HCT116 (cell line): ENCODE measurements at regions not wholly inside any gene's neighbourhood (a gene's known extent, or its start where the extent isn't known, plus 50 kb on each side); places are given as distances from the start of the nearest gene placed in this dataset.

Experiments used
- ATAC-seq: fragments of 200-7000 bp; cut with Tn5 transposase; 2 replicates; pipeline ENCODE4 v1.9.1; 2020; ENCODE audit warnings: mild to moderate bottlenecking, moderate library complexity
- BruUV-seq: library from RNA; stranded (reverse); fragments of 400-500 nt; replicated peaks from 2 replicates; lab custom pipeline; 2021; lab: Mats Ljungman, UMichigan
- CTCF ChIA-PET: fragments of 300-600 bp; sonication (Branson Sonifier 250); formaldehyde crosslinking; loops from one replicate; lab custom pipeline; 2021; ENCODE audit warnings: antibody characterized with exemption; lab: Charles Lee
- POLR2A ChIA-PET: fragments of 300-600, 350-600 bp; sonication (Branson Sonifier 250); formaldehyde crosslinking; loops from one replicate; lab custom pipeline; 2021; ENCODE audit warnings: antibody characterized with exemption; lab: Charles Lee
- RAD21 ChIA-PET, 2 experiments: fragments of 300-600 bp; sonication (Branson Sonifier 250); formaldehyde crosslinking; loops; one replicate each; lab custom pipeline; 2023; ENCODE audit warnings: low total read pairs in 2 of 2; ENCODE audit not compliant: uncharacterized antibody in 2 of 2, unreplicated experiment in 2 of 2, low non-redundant PET in 1 of 2; lab: Charles Lee
- DNase-seq: peaks from one replicate; pipeline ENCODE4 v3.0.0-alpha.2; 2010; ENCODE audit warnings: low read depth, low spot score
- H2AFZ ChIP-seq: fragments of 200-600 bp; shearing (Covaris generic), sonication (generic); 2 replicates; pipeline ENCODE4 v1.6.1; 2017; ENCODE audit warnings: low read depth, mixed run types, mixed read lengths, antibody characterized with exemption, low read length; ENCODE audit not compliant: poor library complexity, severe bottlenecking
- H3K27ac ChIP-seq: 2 replicates; pipeline ENCODE4 v1.5.1; 2012; ENCODE audit warnings: low read depth, low read length
- H3K27me3 ChIP-seq: fragments of 200-600 bp; sonication (generic); 2 replicates; pipeline ENCODE4 v1.6.1; 2016; ENCODE audit warnings: mixed run types, low read length, mixed read lengths; ENCODE audit not compliant: insufficient read depth
- H3K36me3 ChIP-seq, 2 experiments: fragments of 200-500 bp in 1 of 2; fragments of 200-600 bp in 1 of 2; sonication (Bioruptor generic) in 1 of 2; sonication (generic) in 1 of 2; 2 replicates each; pipeline versions ENCODE4 v1.5.1 to v1.6.1; 2014 to 2016; ENCODE audit warnings: low read length in 2 of 2, inconsistent platforms in 1 of 2, mixed read lengths in 1 of 2, mixed run types in 1 of 2; ENCODE audit not compliant: insufficient read depth in 2 of 2, control insufficient read depth in 1 of 2
- H3K4me1 ChIP-seq, 2 experiments: fragments of 200-600 bp in 1 of 2; sonication (generic) in 1 of 2; 2 replicates each; pipeline versions ENCODE4 v1.5.1 to v1.6.1; 2012 to 2017; ENCODE audit warnings: low read length in 2 of 2, inconsistent platforms in 1 of 2, mild to moderate bottlenecking in 1 of 2, mixed read lengths in 1 of 2, mixed run types in 1 of 2, moderate library complexity in 1 of 2; ENCODE audit not compliant: insufficient read depth in 2 of 2, control insufficient read depth in 1 of 2
- H3K4me2 ChIP-seq: fragments of 200-600 bp; sonication (generic); 2 replicates; pipeline ENCODE4 v1.6.1; 2017; ENCODE audit warnings: mixed run types, low read length, mixed read lengths
- H3K4me3 ChIP-seq, 2 experiments: fragments of 200-600 bp in 1 of 2; sonication (generic) in 1 of 2; replicated peaks in 1 of 2; 2 replicates each; pipeline ENCODE4 v1.5.1; 2011 to 2016; ENCODE audit warnings: low read length in 2 of 2, control low read depth in 1 of 2, low read depth in 1 of 2, mild to moderate bottlenecking in 1 of 2, mixed read lengths in 1 of 2, mixed run types in 1 of 2
- H3K79me2 ChIP-seq: fragments of 200-600 bp; sonication (generic); 2 replicates; pipeline ENCODE4 v1.6.1; 2017; ENCODE audit warnings: mild to moderate bottlenecking, mixed run types, low read length, moderate library complexity, mixed read lengths; ENCODE audit not compliant: insufficient read depth
- H3K9ac ChIP-seq: fragments of 200-600 bp; sonication (generic); 2 replicates; pipeline ENCODE4 v1.6.1; 2016; ENCODE audit warnings: low read length, mixed read lengths
- H3K9me2 ChIP-seq: fragments of 200-600 bp; sonication (generic), shearing (Covaris generic); 2 replicates; pipeline ENCODE4 v1.6.1; 2017; ENCODE audit warnings: mixed run types, mild to moderate bottlenecking, moderate library complexity; ENCODE audit not compliant: insufficient read depth
- H3K9me3 ChIP-seq, 2 experiments: fragments of 200-500 bp in 1 of 2; fragments of 200-600 bp in 1 of 2; sonication (Bioruptor generic) in 1 of 2; sonication (generic) in 1 of 2; 2 replicates each; pipeline ENCODE4 v1.6.1; 2014 to 2017; ENCODE audit warnings: low read length in 2 of 2, mixed read lengths in 2 of 2, inconsistent platforms in 1 of 2, low read depth in 1 of 2, mild to moderate bottlenecking in 1 of 2, mixed run types in 1 of 2, moderate library complexity in 1 of 2; ENCODE audit not compliant: control insufficient read depth in 1 of 2, insufficient read depth in 1 of 2
- H4K20me1 ChIP-seq: fragments of 200-600 bp; sonication (generic), shearing (Covaris generic); 2 replicates; pipeline ENCODE4 v1.6.1; 2017; ENCODE audit warnings: mixed run types, mild to moderate bottlenecking, moderate library complexity; ENCODE audit not compliant: insufficient read depth
- EGR1 ChIP-seq: IDR thresholded peaks from 2 replicates; pipeline ENCODE4 v1.6.1; 2012; ENCODE audit warnings: low read depth
- ELF1 ChIP-seq: IDR thresholded peaks from 2 replicates; pipeline ENCODE4 v1.6.1; 2012; ENCODE audit warnings: low read depth, borderline replicate concordance
- EZH2 ChIP-seq: fragments of 200-600 bp; sonication (generic); IDR thresholded peaks from 2 replicates; pipeline ENCODE4 v1.6.1; 2017; ENCODE audit warnings: antibody characterized with exemption, mixed run types
- EZH2phosphoT487 ChIP-seq: fragments of 200-600 bp; IDR thresholded peaks from 2 replicates; pipeline ENCODE4 v1.6.1; 2018; ENCODE audit warnings: antibody characterized with exemption, borderline replicate concordance
- FOSL1 ChIP-seq: IDR thresholded peaks from 2 replicates; pipeline ENCODE4 v1.6.1; 2012; ENCODE audit warnings: low read depth
- JUND ChIP-seq: IDR thresholded peaks from 2 replicates; pipeline ENCODE4 v1.6.1; 2012
- POLR2A ChIP-seq: IDR thresholded peaks from 2 replicates; pipeline ENCODE4 v1.7.0; 2011; ENCODE audit warnings: borderline replicate concordance; ENCODE audit not compliant: insufficient read depth, insufficient read length; ENCODE audit errors: extremely low read depth
- POLR2AphosphoS5 ChIP-seq: IDR thresholded peaks from 2 replicates; pipeline ENCODE4 v1.6.1; 2011; ENCODE audit warnings: mild to moderate bottlenecking, low read depth, low read length, moderate library complexity
- SIN3A ChIP-seq: IDR thresholded peaks from 2 replicates; pipeline ENCODE4 v1.6.1; 2012; ENCODE audit warnings: low read depth
- SP1 ChIP-seq: IDR thresholded peaks from 2 replicates; pipeline ENCODE4 v1.6.1; 2012; ENCODE audit warnings: low read depth
- SRF ChIP-seq: IDR thresholded peaks from 2 replicates; pipeline ENCODE4 v1.6.1; 2012; ENCODE audit warnings: low read depth
- YY1 ChIP-seq: IDR thresholded peaks from 2 replicates; pipeline ENCODE4 v1.6.1; 2011; ENCODE audit warnings: low read length, low read depth, moderate library complexity, mild to moderate bottlenecking; ENCODE audit not compliant: insufficient replicate concordance; ENCODE audit errors: extremely low read depth
- ZFX ChIP-seq: fragments of 450-650 bp; IDR thresholded peaks from 2 replicates; pipeline ENCODE4 v1.6.1; 2017
- ZNF274 ChIP-seq: fragments of 200-500 bp; sonication (Bioruptor generic); IDR thresholded peaks from 2 replicates; pipeline ENCODE4 v1.6.1; 2014; ENCODE audit warnings: mild to moderate bottlenecking, low read depth, low read length, inconsistent platforms
- intact Hi-C: fragments of 100-400 bp; cut with micrococcal nuclease; formaldehyde crosslinking; loops from 2 replicates; pipeline ENCODE4 v1.10.0; 2022
- TF ChIP-seq, protein P1 (sequence below): IDR thresholded peaks from 2 replicates; pipeline ENCODE4 v1.6.1; 2011; ENCODE audit warnings: mild to moderate bottlenecking, low read length, moderate library complexity; ENCODE audit not compliant: insufficient replicate concordance; ENCODE audit errors: extremely low read depth
- TF ChIP-seq, protein P2 (sequence below): IDR thresholded peaks from 2 replicates; pipeline ENCODE4 v1.6.1; 2012; ENCODE audit warnings: low read depth
- TF ChIP-seq, protein P3 (sequence below), 3 experiments: fragments of 200-600 bp in 1 of 3; sonication (generic) in 1 of 3; IDR thresholded peaks in 2 of 3; conservative IDR thresholded peaks in 1 of 3; 2 replicates each; pipeline ENCODE4 v1.5.1; 2012 to 2017; ENCODE audit warnings: low read depth in 2 of 3, low read length in 2 of 3, antibody characterized with exemption in 1 of 3, borderline replicate concordance in 1 of 3, control low read depth in 1 of 3, mild to moderate bottlenecking in 1 of 3, mixed read lengths in 1 of 3, mixed run types in 1 of 3, moderate library complexity in 1 of 3; ENCODE audit not compliant: insufficient read depth in 1 of 3
- TF ChIP-seq, protein P4 (sequence below): IDR thresholded peaks from 2 replicates; pipeline ENCODE4 v1.6.1; 2012
- TF ChIP-seq, protein P5 (sequence below): IDR thresholded peaks from 2 replicates; pipeline ENCODE4 v1.6.1; 2012

DNA sequence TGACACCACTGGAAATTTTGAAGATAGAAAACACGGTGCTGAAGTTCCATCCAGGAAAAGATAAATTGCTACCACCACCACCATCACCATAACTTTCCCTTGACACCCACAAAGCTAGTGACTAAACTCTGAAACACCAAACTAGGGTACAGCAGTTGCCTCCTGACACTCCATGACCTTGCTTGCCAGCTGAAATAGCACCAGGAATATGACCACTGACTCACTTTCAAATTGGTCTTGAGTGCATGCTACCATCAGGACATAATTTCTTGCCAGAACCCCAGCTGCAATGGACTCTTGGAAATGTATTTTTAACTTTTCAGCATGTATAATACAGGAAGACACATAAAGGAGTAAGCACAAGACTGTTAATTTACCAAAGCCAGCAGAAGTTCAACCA lies 283.3 kb downstream of the CENPC start:
- no peaks in the 10 kb centered on the region for H4K20me1 ChIP-seq
- H3K9ac ChIP-seq, result no peak overlapping the region
- H2AFZ ChIP-seq, result no peak overlapping the region
- no peaks in the 10 kb centered on the region for H3K79me2 ChIP-seq
- ChIA-PET POLR2A (no interaction called here), CTCF (no interaction called here), RAD21 (no interaction called here)
- no peak overlapping the region for H3K27ac ChIP-seq
- intact Hi-C loops, result no loop called here
- TF ChIP-seq YY1 (no peak), ELF1 (no peak), EGR1 (no peak), POLR2AphosphoS5 (no peak), ZNF274 (no peak), JUND (no peak), EZH2 (no peak), EZH2phosphoT487 (no peak), POLR2A (no peak), SIN3A (no peak), ZFX (no peak), SRF (no peak), SP1 (no peak), FOSL1 (no peak)
- TF ChIP-seq, protein P1, sequence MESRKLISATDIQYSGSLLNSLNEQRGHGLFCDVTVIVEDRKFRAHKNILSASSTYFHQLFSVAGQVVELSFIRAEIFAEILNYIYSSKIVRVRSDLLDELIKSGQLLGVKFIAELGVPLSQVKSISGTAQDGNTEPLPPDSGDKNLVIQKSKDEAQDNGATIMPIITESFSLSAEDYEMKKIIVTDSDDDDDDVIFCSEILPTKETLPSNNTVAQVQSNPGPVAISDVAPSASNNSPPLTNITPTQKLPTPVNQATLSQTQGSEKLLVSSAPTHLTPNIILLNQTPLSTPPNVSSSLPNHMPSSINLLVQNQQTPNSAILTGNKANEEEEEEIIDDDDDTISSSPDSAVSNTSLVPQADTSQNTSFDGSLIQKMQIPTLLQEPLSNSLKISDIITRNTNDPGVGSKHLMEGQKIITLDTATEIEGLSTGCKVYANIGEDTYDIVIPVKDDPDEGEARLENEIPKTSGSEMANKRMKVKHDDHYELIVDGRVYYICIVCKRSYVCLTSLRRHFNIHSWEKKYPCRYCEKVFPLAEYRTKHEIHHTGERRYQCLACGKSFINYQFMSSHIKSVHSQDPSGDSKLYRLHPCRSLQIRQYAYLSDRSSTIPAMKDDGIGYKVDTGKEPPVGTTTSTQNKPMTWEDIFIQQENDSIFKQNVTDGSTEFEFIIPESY, result no peak
- TF ChIP-seq, protein P2, sequence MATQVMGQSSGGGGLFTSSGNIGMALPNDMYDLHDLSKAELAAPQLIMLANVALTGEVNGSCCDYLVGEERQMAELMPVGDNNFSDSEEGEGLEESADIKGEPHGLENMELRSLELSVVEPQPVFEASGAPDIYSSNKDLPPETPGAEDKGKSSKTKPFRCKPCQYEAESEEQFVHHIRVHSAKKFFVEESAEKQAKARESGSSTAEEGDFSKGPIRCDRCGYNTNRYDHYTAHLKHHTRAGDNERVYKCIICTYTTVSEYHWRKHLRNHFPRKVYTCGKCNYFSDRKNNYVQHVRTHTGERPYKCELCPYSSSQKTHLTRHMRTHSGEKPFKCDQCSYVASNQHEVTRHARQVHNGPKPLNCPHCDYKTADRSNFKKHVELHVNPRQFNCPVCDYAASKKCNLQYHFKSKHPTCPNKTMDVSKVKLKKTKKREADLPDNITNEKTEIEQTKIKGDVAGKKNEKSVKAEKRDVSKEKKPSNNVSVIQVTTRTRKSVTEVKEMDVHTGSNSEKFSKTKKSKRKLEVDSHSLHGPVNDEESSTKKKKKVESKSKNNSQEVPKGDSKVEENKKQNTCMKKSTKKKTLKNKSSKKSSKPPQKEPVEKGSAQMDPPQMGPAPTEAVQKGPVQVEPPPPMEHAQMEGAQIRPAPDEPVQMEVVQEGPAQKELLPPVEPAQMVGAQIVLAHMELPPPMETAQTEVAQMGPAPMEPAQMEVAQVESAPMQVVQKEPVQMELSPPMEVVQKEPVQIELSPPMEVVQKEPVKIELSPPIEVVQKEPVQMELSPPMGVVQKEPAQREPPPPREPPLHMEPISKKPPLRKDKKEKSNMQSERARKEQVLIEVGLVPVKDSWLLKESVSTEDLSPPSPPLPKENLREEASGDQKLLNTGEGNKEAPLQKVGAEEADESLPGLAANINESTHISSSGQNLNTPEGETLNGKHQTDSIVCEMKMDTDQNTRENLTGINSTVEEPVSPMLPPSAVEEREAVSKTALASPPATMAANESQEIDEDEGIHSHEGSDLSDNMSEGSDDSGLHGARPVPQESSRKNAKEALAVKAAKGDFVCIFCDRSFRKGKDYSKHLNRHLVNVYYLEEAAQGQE, result no peak
- TF ChIP-seq, protein P3, sequence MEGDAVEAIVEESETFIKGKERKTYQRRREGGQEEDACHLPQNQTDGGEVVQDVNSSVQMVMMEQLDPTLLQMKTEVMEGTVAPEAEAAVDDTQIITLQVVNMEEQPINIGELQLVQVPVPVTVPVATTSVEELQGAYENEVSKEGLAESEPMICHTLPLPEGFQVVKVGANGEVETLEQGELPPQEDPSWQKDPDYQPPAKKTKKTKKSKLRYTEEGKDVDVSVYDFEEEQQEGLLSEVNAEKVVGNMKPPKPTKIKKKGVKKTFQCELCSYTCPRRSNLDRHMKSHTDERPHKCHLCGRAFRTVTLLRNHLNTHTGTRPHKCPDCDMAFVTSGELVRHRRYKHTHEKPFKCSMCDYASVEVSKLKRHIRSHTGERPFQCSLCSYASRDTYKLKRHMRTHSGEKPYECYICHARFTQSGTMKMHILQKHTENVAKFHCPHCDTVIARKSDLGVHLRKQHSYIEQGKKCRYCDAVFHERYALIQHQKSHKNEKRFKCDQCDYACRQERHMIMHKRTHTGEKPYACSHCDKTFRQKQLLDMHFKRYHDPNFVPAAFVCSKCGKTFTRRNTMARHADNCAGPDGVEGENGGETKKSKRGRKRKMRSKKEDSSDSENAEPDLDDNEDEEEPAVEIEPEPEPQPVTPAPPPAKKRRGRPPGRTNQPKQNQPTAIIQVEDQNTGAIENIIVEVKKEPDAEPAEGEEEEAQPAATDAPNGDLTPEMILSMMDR (IDR thresholded peaks at IDR 0.05 in 2 of 3, conservative IDR thresholded peaks at IDR 0.05 in 1 of 3; ENCODE audit: borderline replicate concordance in 1 of 3, insufficient read depth in 1 of 3, low read depth in 2 of 3, low read length in 2 of 3), result no peak
- TF ChIP-seq, protein P4, sequence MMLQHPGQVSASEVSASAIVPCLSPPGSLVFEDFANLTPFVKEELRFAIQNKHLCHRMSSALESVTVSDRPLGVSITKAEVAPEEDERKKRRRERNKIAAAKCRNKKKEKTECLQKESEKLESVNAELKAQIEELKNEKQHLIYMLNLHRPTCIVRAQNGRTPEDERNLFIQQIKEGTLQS, result no peak
- TF ChIP-seq, protein P5, sequence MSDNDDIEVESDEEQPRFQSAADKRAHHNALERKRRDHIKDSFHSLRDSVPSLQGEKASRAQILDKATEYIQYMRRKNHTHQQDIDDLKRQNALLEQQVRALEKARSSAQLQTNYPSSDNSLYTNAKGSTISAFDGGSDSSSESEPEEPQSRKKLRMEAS, result no peak
- DNase-seq, result no peak
- H3K9me2 ChIP-seq, result no peaks in the 10 kb centered on the region
- no peaks in the 10 kb centered on the region for H3K27me3 ChIP-seq
- no peak overlapping the region for H3K4me3 ChIP-seq
- H3K4me2 ChIP-seq, result no peak overlapping the region
- no TSS peak for BruUV-seq
- H3K4me1 ChIP-seq, result no peaks in the 10 kb centered on the region
- H3K36me3 ChIP-seq, result no peaks in the 10 kb centered on the region
- H3K9me3 ChIP-seq, result peaks cover 0 to 18% of the 10 kb centered on the region in 2 experiments; a peak in 2 of 4 replicates
- no peak for ATAC-seq
